Tibial artery (tissue), 4 donors: ENCODE measurements at regions not wholly inside any gene's neighbourhood (a gene's known extent, or its start where the extent isn't known, plus 50 kb on each side); places are given as distances from the start of the nearest gene placed in this dataset.
"Not testable (repeated sequence)": the region's sequence is repeated elsewhere in the genome, so short reads cannot be mapped to it uniquely, and the experiment has no call there.

Source experiments
- DNase-seq, 2 donors: peaks; one replicate each; pipeline ENCODE4 v3.0.0-alpha.2; 2019
- H3K27ac ChIP-seq, 2 donors: fragments of 200-600 bp; sonication (generic) in 1 of 2; 1 replicate in 1 of 2; 2 replicates in 1 of 2; pipeline ENCODE4 v1.5.1; 2018 to 2019; ENCODE audit warnings: mild to moderate bottlenecking in 1 of 2
- H3K27me3 ChIP-seq, 2 donors: fragments of 200-600 bp; sonication (generic) in 1 of 2; one replicate each; pipeline versions ENCODE4 v1.5.1 to v1.6.0; 2016 to 2019
- H3K36me3 ChIP-seq, 3 donors: fragments of 200-600 bp; sonication (generic) in 2 of 3; one replicate each; pipeline ENCODE4 v1.5.1; 2016 to 2019; ENCODE audit warnings: mild to moderate bottlenecking in 2 of 3
- H3K4me1 ChIP-seq, 4 donors: fragments of 200-600 bp; sonication (generic) in 2 of 4; 1 replicate in 3 of 4; 2 replicates in 1 of 4; pipeline ENCODE4 v1.5.1; 2016 to 2019
- H3K4me3 ChIP-seq, 2 donors: fragments of 200-600 bp; sonication (generic) in 1 of 2; 1 replicate in 1 of 2; 2 replicates in 1 of 2; pipeline ENCODE4 v1.5.1; 2018 to 2019; ENCODE audit warnings: mild to moderate bottlenecking in 2 of 2
- H3K9me3 ChIP-seq, 3 donors: fragments of 200-600 bp; sonication (generic) in 1 of 3; one replicate each; pipeline ENCODE4 v1.5.1; 2016 to 2019
- intact Hi-C: fragments of 100-400 bp; cut with DNase I; formaldehyde crosslinking; loops from one replicate; pipeline ENCODE4 v1.15.0; 2023; ENCODE audit warnings: low total_unique reads

GRCh38 chr7:65074959-65075358 is 68.5 kb upstream of the ERV3-1 start:
- H3K27ac ChIP-seq, H3K36me3 ChIP-seq, H3K4me1 ChIP-seq, DNase-seq, H3K27me3 ChIP-seq, H3K4me3 ChIP-seq, H3K9me3 ChIP-seq, intact Hi-C loops: not testable (repeated sequence)

GRCh38 chr7:65073160-65073559 is 66.7 kb upstream of the ERV3-1 start:
- intact Hi-C loops, H3K27me3 ChIP-seq, H3K4me1 ChIP-seq, H3K9me3 ChIP-seq, H3K27ac ChIP-seq, H3K4me3 ChIP-seq, DNase-seq: not testable (repeated sequence)
- peaks cover 5 to 13% (median 7%) of the 10 kb centered on the region in 3 donors for H3K36me3 ChIP-seq

GRCh38 chr7:65071854-65072431 is 65.5 kb upstream of the ERV3-1 start:
- H3K9me3 ChIP-seq, H3K27me3 ChIP-seq, H3K4me1 ChIP-seq, H3K27ac ChIP-seq, H3K4me3 ChIP-seq, DNase-seq, intact Hi-C loops: not testable (repeated sequence)
- peaks cover 7 to 13% (median 10%) of the 10 kb centered on the region in 3 donors for H3K36me3 ChIP-seq

- DNase-seq, H3K27ac ChIP-seq, H3K27me3 ChIP-seq, H3K9me3 ChIP-seq, intact Hi-C loops, H3K4me3 ChIP-seq, H3K4me1 ChIP-seq: not testable (repeated sequence)
- H3K36me3 ChIP-seq, result peaks cover 12 to 24% (median 20%) of the 10 kb centered on the region in 3 donors
Measured at GRCh38 chr7:65069476-65069875, 63.0 kb upstream of the ERV3-1 start.

- H3K27me3 ChIP-seq, H3K4me1 ChIP-seq, intact Hi-C loops, H3K27ac ChIP-seq, H3K9me3 ChIP-seq, DNase-seq, H3K4me3 ChIP-seq: not testable (repeated sequence)
- H3K36me3 ChIP-seq, result peaks cover 5 to 15% (median 13%) of the 10 kb centered on the region in 3 donors
Measured at GRCh38 chr7:65062566-65062965, 56.1 kb upstream of the ERV3-1 start.

GRCh38 chr7:65059247-65059646 is 52.8 kb upstream of the ERV3-1 start:
- H3K27me3 ChIP-seq, H3K4me3 ChIP-seq, H3K9me3 ChIP-seq, H3K4me1 ChIP-seq, H3K27ac ChIP-seq, intact Hi-C loops, DNase-seq: not testable (repeated sequence)
- H3K36me3 ChIP-seq, result peaks cover 4 to 11% (median 11%) of the 10 kb centered on the region in 3 donors
